ENCODE measurements at regions not wholly inside any gene's neighbourhood (a gene's known extent, or its start where the extent isn't known, plus 50 kb on each side); places are given as distances from the start of the nearest gene placed in this dataset.
"Not testable (repeated sequence)": the region's sequence is repeated elsewhere in the genome, so short reads cannot be mapped to it uniquely, and the experiment has no call there.

- no peak for DNase-seq
These were observed 191.5 kb upstream of the CLINT1 start for GRCh38 chr5:158050421-158050820.

GRCh38 chr5:158049459-158049858, 190.5 kb upstream of the CLINT1 start:
- no peak for DNase-seq

GRCh38 chr5:158045696-158046095, 186.8 kb upstream of the CLINT1 start:
- DNase-seq: no peak

- DNase-seq: no peak
These were observed 181.0 kb upstream of the CLINT1 start for GRCh38 chr5:158039911-158040347.

- DNase-seq: no peak
These were observed 180.5 kb upstream of the CLINT1 start for GRCh38 chr5:158039441-158039840.

GRCh38 chr5:158036983-158037595, 178.1 kb upstream of the CLINT1 start:
- not testable (repeated sequence) for DNase-seq

GRCh38 chr5:158034586-158034985, 175.6 kb upstream of the CLINT1 start:
- DNase-seq: not testable (repeated sequence)

- no peak for DNase-seq
These were observed 174.8 kb upstream of the CLINT1 start for GRCh38 chr5:158033724-158034123.

- DNase-seq: no peak
These were observed 174.1 kb upstream of the CLINT1 start for GRCh38 chr5:158033076-158033475.

GRCh38 chr5:158032246-158032645, 173.3 kb upstream of the CLINT1 start:
- no peak for DNase-seq

- DNase-seq: no peak
These were observed 169.1 kb upstream of the CLINT1 start for GRCh38 chr5:158027806-158028775.

- no peak for DNase-seq
These were observed 167.5 kb upstream of the CLINT1 start for GRCh38 chr5:158026304-158027031.

- no peak for DNase-seq
These were observed 164.3 kb upstream of the CLINT1 start for GRCh38 chr5:158023266-158023665.

- no peak for DNase-seq
These were observed 163.9 kb upstream of the CLINT1 start for GRCh38 chr5:158022837-158023236.

- no peak for DNase-seq
These were observed 163.4 kb upstream of the CLINT1 start for GRCh38 chr5:158022393-158022792.

GRCh38 chr5:158020555-158021418, 161.8 kb upstream of the CLINT1 start:
- DNase-seq: no peak

- no peak for DNase-seq
These were observed 158.5 kb upstream of the CLINT1 start for GRCh38 chr5:158017469-158017868.

- no peak for DNase-seq
These were observed 155.4 kb upstream of the CLINT1 start for GRCh38 chr5:158014372-158014771.

GRCh38 chr5:158013939-158014338, 155.0 kb upstream of the CLINT1 start:
- no peak for DNase-seq

GRCh38 chr5:158013303-158013702, 154.4 kb upstream of the CLINT1 start:
- no peak for DNase-seq

- no peak for DNase-seq
These were observed 152.5 kb upstream of the CLINT1 start for GRCh38 chr5:158011422-158011821.

GRCh38 chr5:158010831-158011230, 151.9 kb upstream of the CLINT1 start:
- DNase-seq: no peak

All from NCI-H2171 treated with DMSO at 0.1 percent for 48 hours (cell line).